22Rv1 (cell line): ENCODE measurements at regions not wholly inside any gene's neighbourhood (a gene's known extent, or its start where the extent isn't known, plus 50 kb on each side); places are given as distances from the start of the nearest gene placed in this dataset.

Experiments
- CTCF ChIP-seq: fragments of 450-650 bp; IDR thresholded peaks from 2 replicates; pipeline ENCODE4 v1.5.1; 2017; ENCODE audit warnings: mild to moderate bottlenecking
- ZFX ChIP-seq: fragments of 450-650 bp; IDR thresholded peaks from 2 replicates; pipeline ENCODE4 v1.6.1; 2017; ENCODE audit warnings: antibody characterized with exemption, borderline replicate concordance

- TF ChIP-seq CTCF: no peak
- no peak for TF ChIP-seq ZFX
Observed at GRCh38 chr15:29900237-29901189, 78.2 kb upstream of the TJP1 start.
